Panc1 (cell line): ENCODE measurements at regions not wholly inside any gene's neighbourhood (a gene's known extent, or its start where the extent isn't known, plus 50 kb on each side); places are given as distances from the start of the nearest gene placed in this dataset.

Experiments used
- ATAC-seq: fragments of 200-7000 bp; cut with Tn5 transposase; 2 replicates; pipeline ENCODE4 v1.9.1; 2020; ENCODE audit warnings: mild to moderate bottlenecking, moderate library complexity
- BruUV-seq: library from RNA; stranded (reverse); fragments of 400-500 nt; replicated peaks from 2 replicates; lab custom pipeline; 2021; lab: Mats Ljungman, UMichigan
- CTCF ChIA-PET: fragments of 300-600 bp; sonication (Branson Sonifier 250); formaldehyde crosslinking; loops from one replicate; lab custom pipeline; 2022; ENCODE audit warnings: antibody characterized with exemption; lab: Charles Lee
- POLR2A ChIA-PET: fragments of 300-600 bp; sonication (Branson Sonifier 250); formaldehyde crosslinking; loops from one replicate; lab custom pipeline; 2022; ENCODE audit warnings: antibody characterized with exemption; lab: Charles Lee
- DNase-seq: peaks from one replicate; pipeline ENCODE4 v3.0.0-alpha.2; 2010; ENCODE audit warnings: low read depth, low spot score
- H3K27ac ChIP-seq: 2 replicates; pipeline ENCODE4 v1.5.1; 2011; ENCODE audit warnings: mild to moderate bottlenecking, low read length, inconsistent platforms
- H3K27me3 ChIP-seq: fragments of 200-500 bp; sonication (Bioruptor generic); 2 replicates; pipeline ENCODE4 v1.6.0; 2014; ENCODE audit warnings: low read length, inconsistent platforms; ENCODE audit not compliant: control insufficient read depth, insufficient read depth
- H3K36me3 ChIP-seq: fragments of 200-500 bp; sonication (Bioruptor generic); 2 replicates; pipeline ENCODE4 v1.5.1; 2014; ENCODE audit warnings: inconsistent platforms, mild to moderate bottlenecking, low read length, moderate library complexity; ENCODE audit not compliant: control insufficient read depth, insufficient read depth
- H3K4me1 ChIP-seq: 2 replicates; pipeline ENCODE4 v1.5.1; 2011; ENCODE audit warnings: inconsistent platforms, mild to moderate bottlenecking, low read length, moderate library complexity; ENCODE audit not compliant: control insufficient read depth, insufficient read depth
- H3K4me3 ChIP-seq, 2 experiments: 2 replicates each; pipeline ENCODE4 v1.5.1; 2011 to 2012; ENCODE audit warnings: low read depth in 2 of 2, low read length in 2 of 2, mild to moderate bottlenecking in 2 of 2, inconsistent platforms in 1 of 2, moderate library complexity in 1 of 2
- H3K9me3 ChIP-seq: fragments of 200-500 bp; sonication (Bioruptor generic); 2 replicates; pipeline ENCODE4 v1.5.1; 2014; ENCODE audit warnings: low read depth, mild to moderate bottlenecking, inconsistent platforms, low read length, moderate library complexity; ENCODE audit not compliant: control insufficient read depth, insufficient read depth
- CTCF ChIP-seq: fragments of 450-650 bp; IDR thresholded peaks from 2 replicates; pipeline ENCODE4 v1.5.1; 2017; ENCODE audit warnings: mild to moderate bottlenecking
- POLR2AphosphoS5 ChIP-seq: IDR thresholded peaks from 2 replicates; pipeline ENCODE4 v1.6.1; 2012; ENCODE audit warnings: mild to moderate bottlenecking, low read depth, low read length, moderate library complexity
- REST ChIP-seq, 2 experiments: IDR thresholded peaks; 2 replicates each; pipeline ENCODE4 v1.6.1; 2011 to 2012; ENCODE audit warnings: low read depth in 2 of 2, control low read depth in 1 of 2, low read length in 1 of 2, mild to moderate bottlenecking in 1 of 2, moderate library complexity in 1 of 2; ENCODE audit not compliant: insufficient read depth in 1 of 2
- SIN3A ChIP-seq: IDR thresholded peaks from 2 replicates; pipeline ENCODE4 v1.6.1; 2012; ENCODE audit warnings: low read depth, mild to moderate bottlenecking, low read length, moderate library complexity, borderline replicate concordance; ENCODE audit not compliant: insufficient read depth
- TCF7L2 ChIP-seq: IDR thresholded peaks from 2 replicates; pipeline ENCODE4 v1.6.1; 2011; ENCODE audit warnings: mild to moderate bottlenecking, low read depth, low read length, inconsistent platforms
- in situ Hi-C: cut with HindIII; loops from 2 replicates; pipeline ENCODE4 v1.10.0; 2016; ENCODE audit warnings: low sequenced_read_pairs, low pct_unique_long_range_greater_than_20kb
- intact Hi-C: fragments of 100-400 bp; cut with micrococcal nuclease; formaldehyde crosslinking; loops from one replicate; pipeline ENCODE4 v1.10.0; 2022; ENCODE audit not compliant: unreplicated experiment

GRCh38 chr16:17524656-17525055, 53.9 kb upstream of the XYLT1 start:
- in situ Hi-C loops = no loop called here
- peaks cover 23% of the 10 kb centered on the region for H3K27me3 ChIP-seq
- no peaks in the 10 kb centered on the region for H3K4me1 ChIP-seq
- CTCF ChIA-PET = no interaction called here
- DNase-seq (no peak), ATAC-seq (no peak)
- H3K4me3 ChIP-seq = no peak overlapping the region
- POLR2A ChIA-PET = no interaction called here
- no peak overlapping the region for H3K27ac ChIP-seq
- intact Hi-C loops = no loop called here
- no peaks in the 10 kb centered on the region for H3K36me3 ChIP-seq
- no peaks in the 10 kb centered on the region for H3K9me3 ChIP-seq
- TF ChIP-seq TCF7L2 (no peak), CTCF (no peak), SIN3A (no peak), REST (IDR thresholded peaks at IDR 0.05; ENCODE audit: insufficient read depth in 1 of 2, low read depth in 2 of 2, low read length in 1 of 2) (no peak), POLR2AphosphoS5 (no peak)
- no TSS peak for BruUV-seq

- DNase-seq (no peak), ATAC-seq (no peak)
- Histone ChIP-seq H3K4me1 (no peaks in the 10 kb centered on the region), H3K27me3 (peaks cover 20% of the 10 kb centered on the region), H3K9me3 (no peaks in the 10 kb centered on the region), H3K36me3 (no peaks in the 10 kb centered on the region), H3K27ac (no peak overlapping the region), H3K4me3 (no peak overlapping the region)
- intact Hi-C loops (no loop called here), in situ Hi-C loops (no loop called here)
- no TSS peak for BruUV-seq
- ChIA-PET POLR2A (no interaction called here), CTCF (no interaction called here)
- TF ChIP-seq REST (IDR thresholded peaks at IDR 0.05; ENCODE audit: insufficient read depth in 1 of 2, low read depth in 2 of 2, low read length in 1 of 2) = no peak
- TF ChIP-seq CTCF = no peak
- no peak for TF ChIP-seq SIN3A
- TF ChIP-seq POLR2AphosphoS5 = no peak
- no peak for TF ChIP-seq TCF7L2
These were observed 49.8 kb upstream of the XYLT1 start for GRCh38 chr16:17520561-17520960.
